NOMO-1 treated with dmso at 0.1 percent for 144 hours (cell line): ENCODE measurements at regions not wholly inside any gene's neighbourhood (a gene's known extent, or its start where the extent isn't known, plus 50 kb on each side); places are given as distances from the start of the nearest gene placed in this dataset.
A peak's percentile ranks its signal among the peaks of the same experiment; 100 is the strongest.
"Not testable (repeated sequence)": the region's sequence is repeated elsewhere in the genome, so short reads cannot be mapped to it uniquely, and the experiment has no call there.

Experiments used
- DNase-seq: peaks from one replicate; lab custom pipeline; 2025; ENCODE audit not compliant: unreplicated experiment; lab: John Stamatoyannopoulos, UW

GRCh38 chr13:79887278-79887677 is 406.3 kb downstream of the NDFIP2 start:
- not testable (repeated sequence) for DNase-seq

GRCh38 chr13:79886601-79887000 is 405.6 kb downstream of the NDFIP2 start:
- DNase-seq = no peak

GRCh38 chr13:79884890-79885289 is 403.9 kb downstream of the NDFIP2 start:
- DNase-seq = no peak

- no peak for DNase-seq
These were observed 402.3 kb downstream of the NDFIP2 start for GRCh38 chr13:79883216-79883615.

GRCh38 chr13:79880818-79881217 is 399.9 kb downstream of the NDFIP2 start:
- peak; percentile 84 for DNase-seq

GRCh38 chr13:79874396-79875360 is 393.7 kb downstream of the NDFIP2 start:
- DNase-seq = no peak

GRCh38 chr13:79871594-79871993 is 390.6 kb downstream of the NDFIP2 start:
- no peak for DNase-seq

- DNase-seq = no peak
These were observed 389.8 kb downstream of the NDFIP2 start for GRCh38 chr13:79870766-79871165.

- no peak for DNase-seq
These were observed 389.2 kb downstream of the NDFIP2 start for GRCh38 chr13:79870123-79870522.

GRCh38 chr13:79869326-79869725 is 388.4 kb downstream of the NDFIP2 start:
- no peak for DNase-seq

- DNase-seq = peak; percentile 42
These were observed 386.3 kb downstream of the NDFIP2 start for GRCh38 chr13:79867254-79867653.

- no peak for DNase-seq
These were observed 385.5 kb downstream of the NDFIP2 start for GRCh38 chr13:79866436-79866835.

GRCh38 chr13:79862515-79862914 is 381.6 kb downstream of the NDFIP2 start:
- DNase-seq = no peak

GRCh38 chr13:79861731-79862130 is 380.8 kb downstream of the NDFIP2 start:
- DNase-seq = no peak

- DNase-seq = no peak
These were observed 379.8 kb downstream of the NDFIP2 start for GRCh38 chr13:79860791-79861190.

GRCh38 chr13:79859756-79860155 is 378.8 kb downstream of the NDFIP2 start:
- DNase-seq = no peak

- DNase-seq = no peak
These were observed 372.3 kb downstream of the NDFIP2 start for GRCh38 chr13:79853251-79853650.

GRCh38 chr13:79851318-79851717 is 370.4 kb downstream of the NDFIP2 start:
- no peak for DNase-seq

- no peak for DNase-seq
These were observed 367.1 kb downstream of the NDFIP2 start for GRCh38 chr13:79847882-79848592.

- DNase-seq = no peak
These were observed 365.4 kb downstream of the NDFIP2 start for GRCh38 chr13:79846386-79846785.

- DNase-seq = no peak
These were observed 356.9 kb downstream of the NDFIP2 start for GRCh38 chr13:79837741-79838450.
